GM18519 (cell line): ENCODE measurements at regions not wholly inside any gene's neighbourhood (a gene's known extent, or its start where the extent isn't known, plus 50 kb on each side); places are given as distances from the start of the nearest gene placed in this dataset.

ENCODE experiments used
- ATAC-seq: cut with Tn5 transposase; IDR thresholded peaks from one replicate; pipeline ENCODE4 v1.9.1; 2021; ENCODE audit warnings: mild to moderate bottlenecking, moderate library complexity; ENCODE audit not compliant: unreplicated experiment, low FRiP score

DNA sequence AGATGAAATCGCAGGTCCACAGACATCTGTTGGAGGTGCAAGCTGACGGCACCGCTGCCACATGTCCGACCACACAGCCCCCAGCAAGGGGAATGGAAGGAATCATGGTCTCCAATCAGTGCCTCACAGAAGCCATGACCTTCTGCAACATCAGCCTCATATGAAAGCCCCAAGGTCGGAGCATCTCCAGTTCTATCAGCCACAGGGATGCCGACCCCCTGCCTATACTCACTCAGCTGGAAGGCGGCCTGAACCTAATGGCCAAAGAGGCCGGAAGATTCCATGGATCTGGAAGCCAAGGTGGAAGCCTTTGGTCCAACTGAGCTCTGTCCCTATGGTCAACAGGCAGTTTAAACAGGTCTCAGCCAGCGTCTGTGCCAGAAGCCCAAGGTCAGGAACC, 278.8 kb downstream of the TNS1 start:
- no peak for ATAC-seq

DNA sequence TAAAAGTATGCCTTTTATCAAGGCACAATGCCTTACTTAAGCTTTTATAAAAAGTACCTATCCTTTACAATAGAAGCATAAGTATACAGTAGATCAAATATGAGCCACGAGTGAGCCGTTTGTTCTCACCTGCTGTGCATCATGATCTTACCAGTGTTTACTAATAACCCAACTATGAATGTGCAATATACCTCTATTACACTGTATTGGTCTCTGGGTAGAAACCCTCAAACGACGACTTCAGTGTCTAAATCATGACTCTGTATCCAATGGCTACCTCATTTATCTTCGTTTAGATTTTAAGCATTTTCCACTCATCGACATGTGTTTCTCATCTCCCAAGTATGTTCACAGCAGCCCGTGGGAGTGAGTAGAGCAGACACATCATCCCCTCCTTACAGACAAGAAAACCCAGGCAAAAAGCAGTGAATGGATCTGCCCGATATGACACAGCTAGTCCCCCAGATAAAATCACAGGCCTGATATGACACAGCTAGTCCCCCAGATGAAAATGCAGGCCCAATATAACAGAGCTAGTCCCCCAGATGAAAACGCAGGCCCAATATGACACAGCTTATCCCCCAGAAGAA, 279.8 kb downstream of the TNS1 start:
- no peak for ATAC-seq

DNA sequence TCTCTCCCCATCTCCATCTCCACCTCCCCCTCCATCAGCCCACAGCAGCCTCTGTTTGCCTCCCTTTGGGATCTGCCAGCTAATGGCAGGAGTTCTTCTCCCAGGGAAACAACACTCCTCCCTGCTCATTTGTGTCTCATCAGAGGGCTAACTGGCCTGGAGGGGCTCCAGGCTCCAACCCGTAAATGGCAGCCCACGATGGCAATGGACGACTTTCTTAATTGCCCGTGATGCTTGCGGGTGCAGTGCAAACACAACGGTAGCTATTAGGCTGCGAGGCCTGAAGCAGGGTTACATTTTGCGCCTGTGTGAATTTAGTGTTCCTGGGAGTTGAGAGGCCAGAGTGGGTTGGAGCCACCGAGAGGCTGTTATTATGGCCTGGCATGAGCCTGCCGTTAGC, 285.1 kb downstream of the TNS1 start:
- ATAC-seq = no peak

DNA sequence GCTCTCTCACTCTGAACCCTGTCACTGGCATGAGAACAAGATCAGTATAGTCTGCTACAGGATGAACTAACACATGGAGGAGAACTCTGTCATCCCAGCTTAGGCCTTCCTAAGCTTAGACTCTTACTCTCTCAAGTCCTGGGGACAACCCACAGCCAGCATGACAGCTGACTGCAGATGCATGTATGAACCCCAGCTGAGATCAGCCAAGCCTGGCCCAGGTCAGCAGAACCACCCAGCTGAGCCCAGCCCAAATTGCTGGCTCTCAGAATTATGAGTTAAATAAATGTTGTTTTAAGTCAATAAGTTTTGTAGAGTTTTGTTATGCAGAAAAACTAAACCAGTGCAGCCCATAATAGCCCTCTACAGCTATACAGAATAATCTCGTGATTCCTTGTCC, 287.3 kb downstream of the TNS1 start:
- ATAC-seq = no peak

DNA sequence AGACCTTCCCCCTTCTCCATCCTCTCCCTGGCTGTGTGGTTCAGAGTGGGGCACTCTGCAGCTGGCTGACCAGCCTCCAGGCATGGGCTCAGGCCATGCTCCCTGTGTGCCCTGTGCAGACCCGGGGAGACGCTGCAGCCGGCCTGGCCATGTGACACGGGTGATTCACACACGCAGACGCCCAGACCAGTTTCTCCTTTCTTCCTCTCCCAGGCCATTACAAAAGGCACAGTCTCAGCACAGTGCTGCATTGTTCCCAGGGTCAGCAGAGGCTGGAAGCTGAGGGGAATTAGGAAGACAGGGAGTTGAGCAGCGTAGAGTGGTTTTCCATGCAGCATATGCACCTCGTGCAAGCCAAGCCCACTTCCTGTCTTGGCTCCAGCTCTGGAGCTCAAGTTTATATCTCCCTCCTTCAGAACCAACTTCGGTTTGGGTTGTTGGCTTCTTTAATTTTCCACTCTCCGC, 288.5 kb downstream of the TNS1 start:
- ATAC-seq = no peak

DNA sequence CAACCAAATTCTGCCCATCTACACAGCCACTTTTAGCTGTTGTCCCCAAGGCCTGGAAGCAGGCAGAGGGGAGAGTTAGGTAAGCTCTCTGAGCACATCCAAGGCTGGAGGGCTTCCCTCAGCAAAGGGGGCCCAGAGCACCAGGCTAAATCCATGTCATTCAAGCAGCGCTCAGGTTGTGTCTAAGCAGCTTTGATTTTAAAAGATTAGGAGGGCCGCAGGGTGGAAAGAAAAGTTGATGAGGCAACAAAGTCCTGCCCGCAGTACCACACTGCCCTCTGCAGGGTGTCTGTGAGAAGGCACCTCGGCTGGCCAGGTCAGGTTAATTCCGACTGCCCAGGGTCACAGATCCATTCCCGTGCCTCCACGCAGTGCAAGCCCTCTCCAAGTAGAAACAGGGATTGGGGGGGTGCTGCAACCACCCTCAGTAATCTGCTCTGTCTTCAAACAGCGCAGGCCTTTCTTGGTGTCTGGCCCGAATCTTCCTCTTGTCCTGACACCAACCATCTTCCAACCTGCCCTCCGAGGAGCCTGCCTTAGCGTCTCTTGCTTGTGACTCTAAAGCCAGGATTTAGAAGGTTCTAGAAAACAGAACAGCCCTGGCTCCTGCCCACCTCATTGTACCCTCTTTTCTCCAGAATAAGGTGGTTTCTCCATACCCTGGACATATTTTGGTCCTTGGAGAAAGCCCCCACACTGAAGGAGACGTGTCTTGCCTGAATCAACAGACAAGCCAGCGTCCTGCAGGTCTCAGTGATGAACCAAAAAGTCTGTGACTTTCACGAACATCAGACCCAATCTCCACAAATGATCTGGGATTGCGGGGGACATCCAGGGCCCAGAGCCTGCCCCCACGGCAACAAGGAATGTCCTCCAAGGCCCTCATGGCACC, 289.2 kb downstream of the TNS1 start:
- ATAC-seq = no peak

DNA sequence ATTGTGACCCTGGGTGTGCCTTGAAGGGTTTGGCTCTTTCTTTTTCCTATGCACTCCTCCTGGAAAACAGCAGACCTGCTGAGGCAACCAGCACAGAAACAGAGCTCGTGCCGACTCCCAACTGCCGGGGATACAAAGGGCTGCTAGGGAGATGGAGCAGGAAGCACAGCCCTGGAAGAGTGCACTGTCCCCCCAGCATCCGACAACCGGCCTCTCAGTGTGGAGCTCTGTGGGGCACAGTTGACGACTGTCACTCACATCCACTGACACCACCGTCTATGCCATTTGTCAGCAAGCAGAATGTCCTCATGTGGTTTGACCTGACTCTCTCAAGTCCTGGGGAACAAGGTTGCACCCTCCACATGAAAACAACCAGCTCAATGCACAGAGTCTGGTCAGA, 290.4 kb downstream of the TNS1 start:
- no peak for ATAC-seq

DNA sequence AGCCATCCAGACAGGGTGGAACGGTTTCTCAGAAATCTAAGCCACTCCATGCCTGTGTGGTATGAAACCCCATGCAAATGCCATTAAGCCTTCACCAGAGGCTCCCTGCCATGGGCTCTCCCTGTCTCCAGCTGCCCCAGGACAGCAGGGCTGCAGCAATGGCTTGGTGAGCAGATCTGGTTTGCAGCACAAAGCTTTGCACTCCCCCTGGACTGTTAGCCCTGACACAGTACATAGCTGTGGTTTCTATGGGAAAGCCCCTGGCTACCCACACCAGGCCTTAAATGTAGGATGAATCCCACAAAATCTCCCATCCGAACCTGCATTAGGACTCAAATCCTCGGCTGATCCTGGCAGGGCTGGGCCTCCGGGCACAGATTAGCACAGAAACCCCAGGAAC, 291.6 kb downstream of the TNS1 start:
- no peak for ATAC-seq

- no peak for ATAC-seq
These were observed 292.5 kb downstream of the TNS1 start for GRCh38 chr2:217710211-217710765.

DNA sequence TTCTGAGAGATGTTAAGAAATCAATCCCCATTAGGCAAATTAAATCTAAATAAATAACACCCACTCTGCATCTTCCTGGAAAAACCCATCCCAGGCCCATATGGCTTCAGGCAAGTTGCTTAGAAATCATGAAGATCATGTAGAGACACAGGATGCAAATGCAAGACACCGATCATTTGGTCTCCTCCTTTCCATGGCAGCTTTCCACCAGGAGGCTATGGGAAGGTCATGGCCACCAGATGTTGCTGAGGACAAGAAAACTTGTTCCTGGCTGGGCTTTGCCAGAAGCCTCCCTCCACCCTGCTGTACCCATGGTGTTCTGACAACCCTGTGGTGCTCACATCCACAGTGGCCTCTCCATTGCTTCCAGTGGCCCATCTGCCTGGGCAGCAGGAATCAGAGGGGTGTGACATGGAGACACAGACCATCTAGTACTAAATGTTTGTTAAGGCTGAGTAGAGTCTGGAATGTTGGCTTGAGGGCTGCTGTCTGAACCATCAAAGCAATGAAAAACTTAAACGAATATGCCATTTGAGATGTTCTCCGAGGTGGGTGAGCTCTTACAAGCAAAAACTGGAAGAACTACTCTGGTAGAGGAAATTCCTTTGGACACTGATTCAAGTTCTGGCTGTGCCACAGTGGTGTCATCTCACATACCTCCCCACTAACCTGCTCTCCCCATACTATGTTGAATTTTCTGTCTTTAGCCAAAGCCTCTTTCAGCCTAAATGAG, 293.2 kb downstream of the TNS1 start:
- ATAC-seq = no peak

DNA sequence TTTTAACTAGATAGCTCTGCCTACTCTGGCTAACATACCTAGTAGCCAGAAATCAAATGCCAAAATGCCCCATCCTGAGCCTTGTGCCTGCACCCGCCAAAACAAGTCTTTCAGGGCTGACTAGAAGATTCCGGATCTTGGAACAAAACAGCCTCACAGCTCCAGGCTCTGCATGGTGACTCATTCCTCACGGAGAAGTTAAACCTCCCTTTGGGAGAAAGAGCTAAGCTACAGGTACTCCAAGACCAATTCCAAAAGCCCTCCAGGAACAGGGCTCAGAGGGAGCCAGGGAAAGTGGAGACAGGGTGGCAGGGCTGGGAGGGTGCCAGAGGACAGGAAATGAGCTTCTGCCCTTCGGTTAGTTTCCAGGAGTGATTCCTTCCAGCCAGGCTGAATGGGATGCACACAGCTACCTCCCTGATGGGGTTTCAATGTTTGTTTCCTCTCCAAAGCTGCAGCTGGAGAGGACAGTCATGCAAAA, 295.6 kb downstream of the TNS1 start:
- no peak for ATAC-seq

DNA sequence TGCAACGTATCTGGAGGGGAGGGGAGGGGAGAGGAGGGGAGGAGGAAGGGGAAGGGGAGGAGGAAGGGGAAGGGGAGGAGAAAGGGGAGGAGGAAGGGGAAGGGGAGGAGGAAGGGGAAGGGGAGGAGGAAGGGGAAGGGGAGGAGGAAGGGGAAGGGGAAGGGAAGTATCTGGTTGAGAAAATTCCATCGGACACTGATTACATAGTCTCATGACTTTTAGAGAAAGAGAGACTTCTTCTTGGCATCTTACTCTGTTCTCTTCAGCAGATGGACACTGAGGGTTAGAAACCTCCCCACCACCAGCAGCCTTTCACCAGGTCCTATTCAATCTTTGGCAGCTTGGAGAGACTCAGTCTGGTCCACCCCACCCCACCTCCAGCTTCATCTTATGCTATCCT, 296.3 kb downstream of the TNS1 start:
- no peak for ATAC-seq

DNA sequence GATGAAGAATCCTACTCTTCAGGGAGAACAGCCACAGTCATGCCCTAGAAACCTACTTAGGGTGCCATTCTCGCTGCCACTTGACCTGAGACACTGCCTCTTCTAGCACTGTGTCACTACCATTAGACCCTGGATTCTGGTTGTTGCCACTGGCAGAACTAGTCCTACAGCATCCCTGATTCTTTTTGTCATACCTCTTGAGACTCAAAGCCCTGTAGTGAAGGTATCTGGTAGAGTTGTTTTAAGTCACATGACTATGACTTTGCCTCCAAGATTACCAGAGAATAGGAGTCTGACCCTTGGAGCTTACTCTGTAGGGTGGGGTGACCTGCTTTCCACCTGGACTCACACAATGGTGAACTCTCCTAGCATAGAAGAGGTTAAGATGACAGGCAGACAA, 296.7 kb downstream of the TNS1 start:
- no peak for ATAC-seq

DNA sequence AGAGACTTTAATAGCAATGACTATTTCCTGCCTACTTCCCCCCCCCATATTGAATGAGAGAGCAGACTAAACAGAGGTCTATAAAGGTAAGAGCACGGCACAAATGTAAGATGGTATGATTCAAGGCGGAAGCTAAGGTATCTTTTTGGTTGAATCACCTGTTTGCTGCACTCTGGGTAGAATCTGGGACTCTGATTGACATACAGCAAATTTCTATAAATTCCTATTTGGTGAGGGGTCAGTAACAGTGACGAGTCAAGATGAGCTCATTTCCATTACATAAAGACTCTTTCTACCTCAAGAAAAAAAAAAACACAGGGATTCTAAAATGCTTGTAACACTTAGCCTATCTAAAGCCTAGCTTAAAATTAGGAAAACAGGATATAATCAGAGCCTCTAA, 297.3 kb downstream of the TNS1 start:
- ATAC-seq = no peak

DNA sequence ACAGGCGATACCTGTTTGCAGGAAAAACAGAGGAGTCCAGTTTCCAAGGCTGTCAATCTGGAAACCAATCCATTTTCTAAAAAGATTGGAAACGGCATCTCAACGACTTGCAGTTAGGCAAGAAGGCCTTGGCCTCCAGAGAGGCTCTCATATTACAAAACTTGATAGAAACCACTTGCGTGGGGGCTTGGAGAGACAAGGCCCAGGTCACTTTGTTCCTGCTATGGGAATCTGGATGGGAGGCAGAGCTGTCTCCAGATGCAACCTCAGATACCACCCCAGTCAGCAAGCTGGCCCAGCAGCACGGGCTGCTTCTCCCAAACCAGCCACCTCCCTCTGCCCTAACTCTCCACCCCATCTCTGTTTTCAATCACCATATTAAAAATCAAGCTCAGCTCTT, 298.8 kb downstream of the TNS1 start:
- no peak for ATAC-seq

DNA sequence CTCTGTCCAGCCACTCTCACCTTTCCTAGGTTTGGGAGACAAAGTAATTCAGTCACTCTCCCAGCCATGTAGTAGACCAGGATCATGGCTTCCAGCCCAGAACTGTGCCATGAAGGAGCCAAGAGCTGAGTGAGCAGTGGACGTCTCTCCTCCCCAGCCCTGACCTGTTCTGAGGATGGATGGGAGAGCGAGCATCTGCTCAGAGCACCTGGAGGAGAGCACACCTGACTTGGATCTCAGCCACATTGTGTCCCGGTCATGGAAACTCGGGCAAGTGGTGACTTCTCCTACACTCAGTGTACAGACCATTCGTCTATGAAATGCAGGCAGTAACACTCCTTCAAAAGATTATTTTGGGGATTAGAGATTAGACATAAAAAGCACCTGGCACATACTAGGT, 299.7 kb downstream of the TNS1 start:
- ATAC-seq = no peak

DNA sequence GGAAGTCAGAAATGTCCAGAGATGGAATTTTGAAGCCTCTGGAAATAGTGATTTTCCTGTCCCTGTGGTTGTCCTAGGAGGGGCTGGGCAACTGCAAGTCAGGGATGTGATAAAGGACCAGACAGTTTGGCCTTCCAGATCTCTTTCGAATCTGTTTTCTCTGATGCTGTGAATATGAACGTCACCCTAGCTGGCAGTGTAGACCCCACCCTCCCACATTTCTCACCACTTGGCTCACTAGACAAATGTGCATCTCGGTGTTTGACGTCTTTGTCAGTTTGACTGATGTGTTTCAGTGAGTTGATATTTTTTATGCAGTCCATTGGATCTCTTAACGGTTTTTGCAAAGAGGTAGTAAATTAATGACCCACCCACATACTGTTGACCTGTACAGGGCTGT, 301.2 kb downstream of the TNS1 start:
- no peak for ATAC-seq

- no peak for ATAC-seq
These were observed 304.1 kb downstream of the TNS1 start for GRCh38 chr2:217698691-217699090.

- no peak for ATAC-seq
These were observed 307.7 kb downstream of the TNS1 start for GRCh38 chr2:217695033-217695520.

DNA sequence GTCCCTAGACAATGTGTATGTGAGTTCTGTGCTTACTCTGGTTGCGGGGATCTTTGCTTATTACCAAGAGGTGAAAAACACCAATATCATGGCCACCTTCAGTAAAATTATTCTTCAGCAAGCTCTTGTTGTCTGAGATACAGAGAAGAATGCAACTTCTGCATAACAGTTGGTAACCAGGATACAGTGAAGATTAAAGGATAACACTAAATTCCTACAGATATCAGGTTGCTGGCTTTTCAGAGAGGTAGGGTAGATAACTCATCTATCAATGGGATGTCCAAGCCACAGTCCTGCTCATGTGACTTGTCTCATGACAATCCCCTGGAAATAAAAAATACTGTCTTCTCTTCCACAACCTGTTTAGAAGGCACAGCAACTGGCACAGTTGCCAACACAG, 308.5 kb downstream of the TNS1 start:
- no peak for ATAC-seq

GRCh38 chr2:217693363-217693762, 309.4 kb downstream of the TNS1 start:
- ATAC-seq = no peak
